Upper lobe of left lung (tissue), 6 donors: ENCODE measurements at regions not wholly inside any gene's neighbourhood (a gene's known extent, or its start where the extent isn't known, plus 50 kb on each side); places are given as distances from the start of the nearest gene placed in this dataset.

Experiments
- ATAC-seq, 2 donors: fragments of 200-7000 bp; cut with Tn5 transposase; one replicate each; pipeline ENCODE4 v1.9.1; 2022; ENCODE audit warnings: mild to moderate bottlenecking in 2 of 2, moderate library complexity in 2 of 2; ENCODE audit not compliant: low FRiP score in 2 of 2
- DNase-seq, 2 donors: peaks; one replicate each; pipeline ENCODE4 v3.0.0-alpha.2; 2019 to 2020
- H3K27ac ChIP-seq, 4 donors: fragments of 200-600 bp; sonication (generic); one replicate each; pipeline ENCODE4 v1.5.1; 2016 to 2019
- H3K27me3 ChIP-seq, 4 donors: fragments of 200-600 bp; sonication (generic); one replicate each; pipeline ENCODE4 v1.5.1; 2017 to 2019
- H3K36me3 ChIP-seq, 4 donors: fragments of 200-600 bp; sonication (generic); one replicate each; pipeline ENCODE4 v1.5.1; 2016 to 2019
- H3K4me1 ChIP-seq, 4 donors: fragments of 200-600 bp; sonication (generic); one replicate each; pipeline ENCODE4 v1.5.1; 2018 to 2019
- H3K4me3 ChIP-seq, 4 donors: fragments of 200-600 bp; sonication (generic); one replicate each; pipeline ENCODE4 v1.5.1; 2017 to 2019; ENCODE audit warnings: mild to moderate bottlenecking in 2 of 4, moderate library complexity in 1 of 4
- H3K9me3 ChIP-seq, 4 donors: fragments of 200-600 bp; sonication (generic); one replicate each; pipeline ENCODE4 v1.5.1; 2018 to 2019
- POLR2A ChIP-seq, 4 donors: fragments of 450-650 bp; IDR thresholded peaks; one replicate each; pipeline ENCODE4 v1.5.1; 2016 to 2017; ENCODE audit warnings: antibody characterized with exemption in 4 of 4, mild to moderate bottlenecking in 2 of 4
- WGBS, 2 donors: methylation state at CpG; one replicate each; pipeline ENCODE4 v1.1.5; 2017 to 2018; 5-methylcytosine and 5-hydroxymethylcytosine counted together
- TF ChIP-seq, protein P1 (sequence below), 6 experiments: fragments of 450-650 bp in 4 of 6; fragments of 200-600 bp in 2 of 6; sonication (generic) in 2 of 6; IDR thresholded peaks; one replicate each; pipeline ENCODE4 v1.5.1; 2016 to 2019; ENCODE audit warnings: antibody characterized with exemption in 6 of 6
- donor health status: DM: no; HTN: no; CAD: no; lungs with moderate emphysema.
- donor health status: DM: no; HTN: yes; CAD: no; lungs with severe emphysema.

DNA sequence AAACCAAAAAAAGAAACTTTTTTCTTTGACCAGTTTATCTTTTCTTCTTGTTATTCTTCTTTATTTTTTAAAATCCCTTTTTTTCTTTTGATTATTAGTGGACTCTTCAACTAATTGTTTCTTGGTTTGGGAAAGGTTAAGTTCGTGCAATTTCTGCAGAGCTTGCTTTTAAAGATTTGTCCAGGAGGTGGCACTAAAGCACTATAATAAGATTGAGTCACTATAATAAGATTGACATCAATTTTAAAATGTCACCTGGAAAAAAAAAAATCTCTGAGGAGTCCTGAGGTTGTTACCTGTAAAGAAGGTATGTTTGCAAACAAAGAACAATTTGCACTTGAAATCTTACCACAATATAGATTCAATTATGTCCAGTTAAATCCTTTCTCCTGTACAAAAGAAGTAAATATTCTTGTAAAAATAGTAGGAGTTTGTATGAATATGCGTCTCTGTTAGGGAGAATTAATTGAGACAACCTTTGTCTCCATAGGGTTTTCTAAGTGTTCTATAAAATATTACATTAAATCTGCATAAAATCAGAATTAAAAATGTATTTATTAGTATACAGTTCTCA is 166.7 kb downstream of the ADGRL4 start:
- no peaks in the 10 kb centered on the region for H3K9me3 ChIP-seq
- no peaks in the 10 kb centered on the region for H3K27me3 ChIP-seq
- TF ChIP-seq, protein P1, sequence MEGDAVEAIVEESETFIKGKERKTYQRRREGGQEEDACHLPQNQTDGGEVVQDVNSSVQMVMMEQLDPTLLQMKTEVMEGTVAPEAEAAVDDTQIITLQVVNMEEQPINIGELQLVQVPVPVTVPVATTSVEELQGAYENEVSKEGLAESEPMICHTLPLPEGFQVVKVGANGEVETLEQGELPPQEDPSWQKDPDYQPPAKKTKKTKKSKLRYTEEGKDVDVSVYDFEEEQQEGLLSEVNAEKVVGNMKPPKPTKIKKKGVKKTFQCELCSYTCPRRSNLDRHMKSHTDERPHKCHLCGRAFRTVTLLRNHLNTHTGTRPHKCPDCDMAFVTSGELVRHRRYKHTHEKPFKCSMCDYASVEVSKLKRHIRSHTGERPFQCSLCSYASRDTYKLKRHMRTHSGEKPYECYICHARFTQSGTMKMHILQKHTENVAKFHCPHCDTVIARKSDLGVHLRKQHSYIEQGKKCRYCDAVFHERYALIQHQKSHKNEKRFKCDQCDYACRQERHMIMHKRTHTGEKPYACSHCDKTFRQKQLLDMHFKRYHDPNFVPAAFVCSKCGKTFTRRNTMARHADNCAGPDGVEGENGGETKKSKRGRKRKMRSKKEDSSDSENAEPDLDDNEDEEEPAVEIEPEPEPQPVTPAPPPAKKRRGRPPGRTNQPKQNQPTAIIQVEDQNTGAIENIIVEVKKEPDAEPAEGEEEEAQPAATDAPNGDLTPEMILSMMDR (IDR thresholded peaks at IDR 0.05): peak in 5 of 6 experiments; percentile 32 to 63 (median 47)
- TF ChIP-seq POLR2A (IDR thresholded peaks at IDR 0.05): no peak
- ATAC-seq: peak in 1 of 2 donors; percentile 56
- no peak for DNase-seq
- no peak overlapping the region for H3K4me3 ChIP-seq
- no peaks in the 10 kb centered on the region for H3K36me3 ChIP-seq
- WGBS, 2 donors: 30 to 44% methylated on average over 2 of the region's 2 CpGs
- H3K4me1 ChIP-seq: peaks cover 0 to 8% (median 3%) of the 10 kb centered on the region in 4 donors
- no peak overlapping the region for H3K27ac ChIP-seq
